ENCODE measurements at regions not wholly inside any gene's neighbourhood (a gene's known extent, or its start where the extent isn't known, plus 50 kb on each side); places are given as distances from the start of the nearest gene placed in this dataset.

DNA sequence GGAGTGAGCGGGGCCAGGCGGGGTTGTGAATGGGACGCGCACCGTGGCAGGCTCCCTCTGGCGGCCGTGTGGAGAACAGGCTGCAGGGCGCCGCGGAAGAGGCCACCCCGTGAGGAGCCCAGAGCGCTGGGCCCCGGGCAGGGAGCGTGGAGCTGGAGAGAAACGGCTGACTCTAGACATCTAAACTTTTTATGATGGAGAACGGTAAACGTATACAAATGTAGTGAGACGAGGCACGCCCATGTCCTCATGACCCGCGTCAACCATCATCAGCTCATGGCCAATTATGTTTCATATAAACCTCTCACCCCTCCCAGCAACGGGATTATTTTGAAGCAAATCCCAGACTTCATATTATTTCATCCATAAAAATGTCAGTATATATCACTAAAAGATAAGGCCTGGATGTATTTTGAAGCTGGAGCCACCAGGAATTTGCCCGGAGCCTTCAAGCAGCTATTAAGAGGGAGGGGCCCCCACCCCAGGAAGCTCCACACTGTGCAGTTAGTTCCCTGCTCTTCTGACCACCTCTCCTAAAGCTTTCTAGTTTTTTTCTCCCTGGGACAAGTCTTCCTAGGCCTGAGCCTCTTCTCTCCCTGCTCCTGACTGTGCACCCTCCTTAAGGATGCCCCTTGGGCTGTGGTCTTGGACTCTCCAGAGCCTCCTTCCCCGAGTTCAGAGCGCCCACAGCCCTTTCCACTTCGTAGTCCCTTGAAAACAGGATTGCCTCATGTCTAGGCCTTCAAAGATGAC is 149.5 kb downstream of the SMAD6 start:
- Histone ChIP-seq H3K27me3 (ENCODE audit: insufficient read depth, low read length) (no peaks in the 10 kb centered on the region), H3K9me3 (ENCODE audit: low read length) (no peaks in the 10 kb centered on the region), H3K4me1 (ENCODE audit: insufficient read depth, low read length) (peaks cover 7% of the 10 kb centered on the region), H2AFZ (ENCODE audit: low read depth, low read length) (no peak overlapping the region), H3K4me3 (ENCODE audit: low read length) (no peak overlapping the region), H3K36me3 (ENCODE audit: insufficient read depth, low read length) (no peaks in the 10 kb centered on the region)

DNA sequence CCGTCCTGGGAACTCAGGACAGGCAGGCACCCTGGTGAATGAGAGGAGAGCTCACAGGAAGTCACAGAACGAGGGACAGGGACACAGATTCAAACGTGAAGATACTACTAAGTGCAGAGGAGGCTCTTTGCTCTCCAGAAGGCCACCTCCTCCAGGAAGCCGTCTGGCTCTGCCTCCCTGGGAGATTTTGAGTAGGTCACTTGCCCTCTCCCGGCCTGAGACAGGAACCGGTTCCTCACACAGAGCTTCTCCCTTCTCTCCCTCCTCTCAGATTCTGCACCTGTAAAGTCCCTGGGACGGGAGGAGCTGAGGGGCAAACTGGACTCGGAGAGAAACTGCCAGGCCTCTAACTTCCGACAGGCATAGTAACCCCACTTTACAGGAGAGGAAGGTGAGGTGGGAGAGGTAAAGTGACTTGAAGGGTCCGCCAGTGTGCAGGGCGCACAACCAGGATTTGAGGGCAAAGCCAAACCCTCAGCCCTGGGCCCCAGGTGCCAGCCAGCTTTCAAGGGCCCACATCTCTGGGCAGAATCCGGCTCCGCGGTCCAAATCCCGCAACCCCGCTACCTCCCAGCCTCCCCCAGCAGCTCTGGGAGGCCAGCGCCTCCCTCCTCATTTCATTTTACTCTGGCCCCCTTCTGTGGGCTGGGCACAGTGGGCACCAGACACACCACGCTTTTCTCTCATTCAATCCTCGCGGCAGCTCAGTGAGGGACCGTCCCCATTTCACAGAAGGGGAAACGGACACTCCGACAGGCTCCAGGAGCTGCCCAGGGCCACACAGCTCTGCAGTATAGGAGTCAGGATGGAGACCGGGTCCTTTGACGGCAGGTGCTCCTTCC is 150.2 kb downstream of the SMAD6 start:
- Histone ChIP-seq H3K9me3 (ENCODE audit: low read length) (no peaks in the 10 kb centered on the region), H3K36me3 (ENCODE audit: insufficient read depth, low read length) (no peaks in the 10 kb centered on the region), H3K4me1 (ENCODE audit: insufficient read depth, low read length) (peaks cover 7% of the 10 kb centered on the region), H2AFZ (ENCODE audit: low read depth, low read length) (no peak overlapping the region), H3K27me3 (ENCODE audit: insufficient read depth, low read length) (no peaks in the 10 kb centered on the region), H3K4me3 (ENCODE audit: low read length) (no peak overlapping the region)

DNA sequence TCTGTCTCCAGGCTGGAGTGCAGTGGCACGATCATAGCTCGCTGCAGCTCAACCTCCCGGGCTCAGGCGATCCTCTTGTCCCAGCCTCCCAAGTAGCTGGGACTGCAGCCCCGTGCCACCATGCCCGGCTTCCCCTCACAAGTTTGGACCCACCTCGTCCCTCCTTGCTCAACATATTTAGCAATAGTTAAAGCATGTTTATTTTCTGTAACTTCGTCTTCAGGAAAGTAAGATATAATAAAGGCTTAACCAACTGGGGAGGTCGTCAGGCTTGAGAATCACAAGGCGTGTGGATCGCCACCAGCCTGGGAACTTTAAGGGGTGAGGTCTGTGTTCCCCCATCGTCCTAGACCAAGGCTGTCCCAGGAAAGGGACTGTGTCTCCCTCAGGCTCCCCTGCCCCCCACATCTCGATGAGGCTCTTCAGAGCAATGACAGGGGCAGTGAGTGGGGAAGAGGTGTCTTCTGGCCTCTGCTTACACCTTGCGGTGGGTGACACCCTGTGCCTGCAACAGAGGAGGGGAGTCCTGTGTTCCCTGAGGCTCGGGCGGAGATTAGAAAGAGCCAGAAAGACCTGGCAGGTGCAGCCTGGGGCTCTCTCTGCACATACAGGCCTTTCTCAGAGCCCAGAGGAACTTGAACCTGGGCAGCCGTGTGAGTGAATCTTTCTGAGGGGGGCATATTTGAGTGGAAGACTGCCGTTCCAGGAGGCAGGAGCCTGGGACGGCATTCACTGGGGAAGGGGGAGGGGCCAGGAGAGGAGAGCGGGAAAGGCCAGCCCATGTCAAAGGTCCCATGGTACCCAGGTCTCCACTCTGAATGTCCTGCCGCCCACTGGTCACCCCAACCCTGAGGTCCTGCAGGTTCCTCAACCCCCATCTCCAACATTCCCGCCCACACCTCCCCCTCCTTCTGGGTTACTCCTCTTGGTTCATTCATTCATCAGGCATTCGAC is 152.3 kb downstream of the SMAD6 start:
- Histone ChIP-seq H3K9me3 (ENCODE audit: low read length) (no peaks in the 10 kb centered on the region), H3K36me3 (ENCODE audit: insufficient read depth, low read length) (no peaks in the 10 kb centered on the region), H3K4me3 (ENCODE audit: low read length) (no peak overlapping the region), H3K4me1 (ENCODE audit: insufficient read depth, low read length) (peaks cover 7% of the 10 kb centered on the region), H3K27me3 (ENCODE audit: insufficient read depth, low read length) (no peaks in the 10 kb centered on the region), H2AFZ (ENCODE audit: low read depth, low read length) (no peak overlapping the region)

DNA sequence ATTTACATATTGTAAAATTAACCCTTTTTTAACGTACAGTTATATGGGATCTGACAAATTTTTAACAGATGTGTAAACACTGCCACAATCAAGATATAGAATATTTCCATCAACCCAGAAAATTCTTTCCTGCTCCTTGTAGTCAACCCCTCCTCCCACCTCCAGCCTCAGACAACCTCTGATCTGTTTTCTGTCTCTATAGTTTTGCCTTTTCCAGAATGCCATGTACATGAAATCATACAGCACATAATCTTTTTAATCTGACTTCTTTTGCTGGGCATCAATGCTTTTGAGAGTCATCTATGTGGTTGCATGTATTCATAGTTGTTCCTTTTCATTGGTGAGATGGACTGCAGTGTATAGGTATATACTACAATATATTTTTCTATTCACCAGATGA is 153.0 kb downstream of the SMAD6 start:
- Histone ChIP-seq H3K27me3 (ENCODE audit: insufficient read depth, low read length) (no peaks in the 10 kb centered on the region), H2AFZ (ENCODE audit: low read depth, low read length) (no peak overlapping the region), H3K9me3 (ENCODE audit: low read length) (no peaks in the 10 kb centered on the region), H3K4me1 (ENCODE audit: insufficient read depth, low read length) (peaks cover 6% of the 10 kb centered on the region), H3K4me3 (ENCODE audit: low read length) (no peak overlapping the region), H3K36me3 (ENCODE audit: insufficient read depth, low read length) (no peaks in the 10 kb centered on the region)

DNA sequence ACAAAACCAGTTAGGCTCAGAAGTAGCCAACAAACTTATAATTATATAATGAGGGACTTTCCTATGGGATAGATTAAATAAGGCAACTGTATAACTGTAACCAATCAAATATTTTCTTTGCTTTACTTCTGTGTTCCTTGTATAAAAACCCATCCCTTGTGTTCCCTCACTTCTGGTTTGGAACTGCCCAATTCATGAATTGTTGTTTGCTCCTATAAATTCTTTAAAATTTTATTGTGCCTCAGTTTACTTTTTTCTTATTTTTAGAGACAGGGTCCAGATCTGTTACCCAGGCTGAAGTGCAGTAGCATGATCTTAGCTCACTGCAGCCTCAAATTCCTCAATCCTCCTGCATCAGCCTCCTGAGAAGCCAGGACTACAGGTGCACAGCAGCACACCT is 155.7 kb downstream of the SMAD6 start:
- Histone ChIP-seq H3K4me3 (ENCODE audit: low read length) (no peak overlapping the region), H3K36me3 (ENCODE audit: insufficient read depth, low read length) (no peaks in the 10 kb centered on the region), H3K4me1 (ENCODE audit: insufficient read depth, low read length) (no peaks in the 10 kb centered on the region), H2AFZ (ENCODE audit: low read depth, low read length) (no peak overlapping the region), H3K9me3 (ENCODE audit: low read length) (no peaks in the 10 kb centered on the region), H3K27me3 (ENCODE audit: insufficient read depth, low read length) (no peaks in the 10 kb centered on the region)

DNA sequence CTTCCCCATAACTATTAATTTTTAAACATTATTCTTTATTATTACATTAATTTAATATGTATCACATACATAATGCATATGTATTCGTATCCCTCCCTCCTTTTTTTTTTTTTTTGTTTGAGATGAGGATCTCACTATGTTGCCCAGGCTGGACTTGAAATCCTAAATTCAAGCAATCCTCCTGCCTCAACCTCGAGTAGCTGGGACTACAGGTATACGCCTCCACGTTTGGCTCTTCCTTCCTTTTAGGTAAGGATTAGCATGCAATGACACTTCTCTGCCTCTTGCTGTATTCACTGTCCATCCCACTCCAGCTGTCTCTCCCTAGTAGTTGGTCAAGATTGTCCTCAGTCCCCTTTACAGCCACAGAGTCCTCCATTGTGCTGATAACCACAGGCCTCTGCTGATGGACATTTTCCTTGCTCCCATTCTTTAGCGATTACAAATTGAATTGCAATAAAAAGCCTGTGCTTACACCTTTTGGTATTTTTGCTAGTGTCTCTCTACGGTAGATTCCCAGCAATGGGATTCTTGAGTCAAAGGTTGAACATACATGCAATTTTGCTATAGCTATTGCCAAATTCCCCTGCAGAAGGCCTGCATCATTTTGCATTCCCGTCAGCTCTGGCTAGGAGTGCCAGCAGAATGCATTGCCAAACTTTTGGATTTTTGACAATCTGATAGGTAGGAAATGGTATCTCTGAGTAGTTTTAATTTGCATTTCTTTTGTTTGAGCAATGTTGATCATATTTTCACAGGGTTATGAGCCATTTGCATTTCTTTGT is 156.6 kb downstream of the SMAD6 start:
- Histone ChIP-seq H2AFZ (ENCODE audit: low read depth, low read length) (no peak overlapping the region), H3K4me3 (ENCODE audit: low read length) (no peak overlapping the region), H3K27me3 (ENCODE audit: insufficient read depth, low read length) (no peaks in the 10 kb centered on the region), H3K9me3 (ENCODE audit: low read length) (no peaks in the 10 kb centered on the region), H3K36me3 (ENCODE audit: insufficient read depth, low read length) (no peaks in the 10 kb centered on the region), H3K4me1 (ENCODE audit: insufficient read depth, low read length) (no peaks in the 10 kb centered on the region)

DNA sequence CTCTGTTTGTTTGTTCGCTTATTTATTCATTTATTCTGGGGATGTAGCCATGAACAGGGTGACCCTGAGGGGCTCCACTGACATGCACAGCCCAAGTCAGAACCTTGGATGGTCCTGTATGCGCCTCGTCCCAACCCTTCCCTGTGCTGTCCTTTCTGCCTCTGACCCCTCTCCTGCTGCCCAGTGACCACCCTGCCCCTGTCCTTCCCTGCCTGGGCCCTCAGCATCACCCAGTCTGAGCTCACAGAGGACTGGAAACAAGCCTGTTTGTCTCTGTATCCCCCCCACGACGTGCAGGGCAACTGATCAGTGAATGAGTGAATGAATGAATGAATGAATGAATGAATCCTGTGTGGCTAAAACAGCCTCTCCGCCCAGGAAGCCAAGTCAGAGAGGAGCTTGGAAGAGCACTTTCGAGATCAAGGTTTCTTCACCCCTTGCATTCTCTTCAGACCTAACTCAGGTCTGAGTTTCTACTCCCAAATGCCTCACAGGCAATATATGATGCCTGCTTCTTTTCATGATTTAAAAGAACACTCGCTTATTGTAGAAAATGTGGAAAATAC is 157.7 kb downstream of the SMAD6 start:
- no peak overlapping the region for H2AFZ ChIP-seq (ENCODE audit: low read depth, low read length)
- H3K4me3 ChIP-seq (ENCODE audit: low read length): no peak overlapping the region
- H3K9me3 ChIP-seq (ENCODE audit: low read length): no peaks in the 10 kb centered on the region
- H3K36me3 ChIP-seq (ENCODE audit: insufficient read depth, low read length): no peaks in the 10 kb centered on the region
- no peaks in the 10 kb centered on the region for H3K27me3 ChIP-seq (ENCODE audit: insufficient read depth, low read length)
- H3K4me1 ChIP-seq (ENCODE audit: insufficient read depth, low read length): no peaks in the 10 kb centered on the region

DNA sequence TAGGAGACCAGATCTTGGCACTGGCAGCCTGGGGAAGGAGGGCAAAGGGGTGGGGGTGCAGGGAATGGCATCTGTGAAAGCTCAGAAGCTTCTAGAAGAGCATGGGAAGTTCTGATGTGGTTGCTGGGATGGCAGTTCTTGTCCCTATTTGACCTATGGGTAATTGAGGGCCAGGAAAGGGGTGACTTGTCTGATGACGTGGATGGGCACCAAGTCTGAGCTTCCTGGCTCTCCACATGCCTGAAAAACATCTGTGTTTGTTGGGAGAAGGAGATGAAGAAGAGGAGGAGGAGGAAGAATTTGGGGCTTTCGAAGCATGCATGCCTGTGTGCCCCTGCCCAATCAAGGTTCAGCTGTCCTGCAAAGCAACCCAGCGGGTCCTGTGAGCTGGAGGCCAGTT is 158.8 kb downstream of the SMAD6 start:
- Histone ChIP-seq H3K4me1 (ENCODE audit: insufficient read depth, low read length) (no peaks in the 10 kb centered on the region), H2AFZ (ENCODE audit: low read depth, low read length) (no peak overlapping the region), H3K36me3 (ENCODE audit: insufficient read depth, low read length) (no peaks in the 10 kb centered on the region), H3K4me3 (ENCODE audit: low read length) (no peak overlapping the region), H3K27me3 (ENCODE audit: insufficient read depth, low read length) (no peaks in the 10 kb centered on the region), H3K9me3 (ENCODE audit: low read length) (no peaks in the 10 kb centered on the region)

DNA sequence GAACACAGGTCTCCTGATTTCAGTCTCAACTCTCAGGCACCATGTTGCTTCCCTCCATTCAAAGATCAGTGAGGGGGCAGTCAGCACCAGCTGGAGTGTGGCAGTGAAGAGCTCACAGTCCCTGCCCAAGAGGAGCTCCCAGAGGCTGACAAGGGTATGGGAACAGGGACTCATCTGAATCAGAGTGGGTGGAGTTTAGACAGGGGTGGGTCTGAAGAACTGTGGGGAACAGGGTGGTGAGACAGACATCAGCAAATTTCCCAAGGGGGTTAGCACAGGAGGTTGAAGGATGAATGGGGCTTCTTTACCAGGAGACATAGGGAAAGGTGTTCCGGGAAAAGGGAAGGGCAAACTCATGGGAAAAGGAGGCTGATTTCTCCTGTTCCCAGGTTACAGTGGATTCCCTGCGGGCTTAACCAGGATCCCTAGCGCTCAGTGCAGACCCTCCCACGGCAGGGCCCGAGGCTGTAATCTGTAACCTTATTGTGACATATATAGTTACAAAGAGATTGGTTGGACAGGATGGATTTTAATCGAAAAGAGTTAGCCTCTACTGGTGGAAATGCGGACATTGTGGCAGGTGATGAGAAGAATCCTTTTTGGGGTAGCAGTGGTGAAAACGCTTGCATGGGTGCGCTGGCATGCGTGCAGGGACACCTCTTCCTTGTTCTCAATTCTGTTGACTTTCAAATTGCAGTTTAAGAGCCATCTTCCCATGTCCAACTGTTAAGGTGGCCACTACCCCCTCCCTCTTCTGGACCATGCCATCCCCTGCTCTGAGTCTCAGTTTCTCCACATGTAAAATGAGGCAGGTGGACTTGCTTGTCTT is 160.3 kb downstream of the SMAD6 start:
- no peak overlapping the region for H3K4me3 ChIP-seq (ENCODE audit: low read length)
- H3K9me3 ChIP-seq (ENCODE audit: low read length): no peaks in the 10 kb centered on the region
- no peaks in the 10 kb centered on the region for H3K36me3 ChIP-seq (ENCODE audit: insufficient read depth, low read length)
- H3K27me3 ChIP-seq (ENCODE audit: insufficient read depth, low read length): no peaks in the 10 kb centered on the region
- H2AFZ ChIP-seq (ENCODE audit: low read depth, low read length): no peak overlapping the region
- H3K4me1 ChIP-seq (ENCODE audit: insufficient read depth, low read length): peaks cover 4% of the 10 kb centered on the region

DNA sequence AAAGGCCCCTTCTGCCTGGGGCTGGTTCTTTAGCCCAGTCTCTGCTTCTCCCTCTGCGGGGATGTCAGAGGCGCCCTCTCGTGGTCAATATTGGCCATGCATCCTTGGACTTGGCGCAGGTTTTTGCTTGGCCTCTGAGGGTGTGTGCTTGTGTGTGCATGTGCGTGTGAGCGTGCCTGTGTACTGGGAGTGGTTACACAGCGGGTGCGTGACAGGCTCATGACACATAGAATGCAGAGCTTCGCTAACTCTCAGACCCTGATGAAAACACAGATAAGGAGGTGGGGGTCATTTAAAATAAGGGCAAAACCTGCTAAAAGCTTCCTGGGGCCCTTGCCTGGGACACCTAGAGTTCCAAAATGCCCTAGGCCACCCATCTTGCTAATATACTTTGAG is 160.9 kb downstream of the SMAD6 start:
- H3K9me3 ChIP-seq (ENCODE audit: low read length): no peaks in the 10 kb centered on the region
- H3K4me1 ChIP-seq (ENCODE audit: insufficient read depth, low read length): peaks cover 4% of the 10 kb centered on the region
- H3K4me3 ChIP-seq (ENCODE audit: low read length): no peak overlapping the region
- H2AFZ ChIP-seq (ENCODE audit: low read depth, low read length): no peak overlapping the region
- no peaks in the 10 kb centered on the region for H3K36me3 ChIP-seq (ENCODE audit: insufficient read depth, low read length)
- no peaks in the 10 kb centered on the region for H3K27me3 ChIP-seq (ENCODE audit: insufficient read depth, low read length)

DNA sequence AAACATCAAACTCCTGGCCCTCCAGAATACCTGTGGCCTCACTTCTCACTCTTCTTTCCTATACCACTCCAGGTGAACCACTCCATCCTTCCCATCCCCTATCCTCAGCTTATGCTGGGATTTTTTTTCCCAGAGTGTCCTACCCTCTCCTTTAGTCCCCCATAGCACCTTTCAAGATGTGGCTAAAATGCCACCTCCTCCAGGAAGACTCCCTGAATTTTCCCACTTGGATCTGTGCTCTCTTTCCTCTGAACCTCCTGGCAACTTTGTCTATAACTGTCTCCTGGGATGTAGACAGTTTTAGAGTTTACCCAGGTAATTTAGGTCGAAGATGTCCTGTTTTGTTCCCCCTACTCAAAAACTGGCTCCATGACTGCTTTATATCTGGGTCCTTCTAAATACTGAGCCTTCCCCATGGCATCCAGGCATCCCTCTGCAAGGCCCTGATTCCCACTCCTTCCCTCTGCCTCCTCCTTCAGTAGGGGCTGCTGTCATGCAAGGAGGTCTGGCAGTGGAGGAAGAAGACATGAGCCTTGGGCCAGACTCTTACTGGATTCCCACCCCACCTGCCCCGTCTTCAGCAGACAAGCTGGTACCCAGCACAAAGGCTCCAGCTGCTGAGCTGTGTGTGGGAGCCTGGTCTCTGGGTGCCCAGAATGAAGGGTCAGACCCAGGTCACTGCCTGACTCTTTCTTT is 161.5 kb downstream of the SMAD6 start:
- Histone ChIP-seq H3K4me3 (ENCODE audit: low read length) (no peak overlapping the region), H3K4me1 (ENCODE audit: insufficient read depth, low read length) (peaks cover 4% of the 10 kb centered on the region), H3K27me3 (ENCODE audit: insufficient read depth, low read length) (no peaks in the 10 kb centered on the region), H3K36me3 (ENCODE audit: insufficient read depth, low read length) (no peaks in the 10 kb centered on the region), H3K9me3 (ENCODE audit: low read length) (no peaks in the 10 kb centered on the region), H2AFZ (ENCODE audit: low read depth, low read length) (no peak overlapping the region)
